ENCODE measurements at regions not wholly inside any gene's neighbourhood (a gene's known extent, or its start where the extent isn't known, plus 50 kb on each side); places are given as distances from the start of the nearest gene placed in this dataset.

- DNase-seq (ENCODE audit: low read depth in 1 of 2, low spot score in 1 of 2), result no peak
- TF ChIP-seq JUND (IDR thresholded peaks at IDR 0.05; ENCODE audit: low read depth), result no peak
- in situ Hi-C loops (cut with HindIII; ENCODE audit: low pct_unique_long_range_greater_than_20kb, low sequenced_read_pairs), result no loop called here
These were observed 320.7 kb upstream of the JARID2 start for GRCh38 chr6:14925025-14925698.

GRCh38 chr6:14925699-14926026, 320.2 kb upstream of the JARID2 start:
- no peak for TF ChIP-seq JUND (IDR thresholded peaks at IDR 0.05; ENCODE audit: low read depth)
- DNase-seq (ENCODE audit: low read depth in 1 of 2, low spot score in 1 of 2), result no peak
- in situ Hi-C loops (cut with HindIII; ENCODE audit: low pct_unique_long_range_greater_than_20kb, low sequenced_read_pairs), result no loop called here

DNA sequence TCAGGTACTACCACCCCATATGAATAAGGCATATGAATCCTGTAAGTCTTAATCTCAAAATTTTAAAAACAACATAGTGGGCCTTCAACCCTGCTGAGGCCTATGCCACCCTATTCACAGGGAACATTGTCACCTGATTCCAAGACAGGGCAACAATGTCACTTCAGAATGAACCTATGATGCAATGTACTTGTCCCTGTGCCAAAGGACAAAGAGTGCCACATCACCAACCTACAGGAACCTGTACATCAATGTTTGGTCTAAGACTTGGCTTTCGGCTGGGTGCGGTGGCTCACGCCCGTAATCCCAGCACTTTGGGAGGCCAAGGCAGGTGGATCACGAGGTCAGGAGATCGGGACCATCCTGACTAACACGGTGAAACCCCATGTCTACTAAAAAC, 318.5 kb upstream of the JARID2 start:
- TF ChIP-seq JUND (IDR thresholded peaks at IDR 0.05; ENCODE audit: low read depth), result no peak
- DNase-seq (ENCODE audit: low read depth in 1 of 2, low spot score in 1 of 2), result peak in 1 of 2 experiments; percentile 22
- in situ Hi-C loops (cut with HindIII; ENCODE audit: low pct_unique_long_range_greater_than_20kb, low sequenced_read_pairs), result no loop called here

- TF ChIP-seq JUND (IDR thresholded peaks at IDR 0.05; ENCODE audit: low read depth), result no peak
- no peak for DNase-seq (ENCODE audit: low read depth in 1 of 2, low spot score in 1 of 2)
- in situ Hi-C loops (cut with HindIII; ENCODE audit: low pct_unique_long_range_greater_than_20kb, low sequenced_read_pairs), result no loop called here
These were observed 316.6 kb upstream of the JARID2 start for GRCh38 chr6:14929291-14929690.

- no peak for TF ChIP-seq JUND (IDR thresholded peaks at IDR 0.05; ENCODE audit: low read depth)
- no peak for DNase-seq (ENCODE audit: low read depth in 1 of 2, low spot score in 1 of 2)
- in situ Hi-C loops (cut with HindIII; ENCODE audit: low pct_unique_long_range_greater_than_20kb, low sequenced_read_pairs), result no loop called here
These were observed 315.4 kb upstream of the JARID2 start for GRCh38 chr6:14930366-14930989.

DNA sequence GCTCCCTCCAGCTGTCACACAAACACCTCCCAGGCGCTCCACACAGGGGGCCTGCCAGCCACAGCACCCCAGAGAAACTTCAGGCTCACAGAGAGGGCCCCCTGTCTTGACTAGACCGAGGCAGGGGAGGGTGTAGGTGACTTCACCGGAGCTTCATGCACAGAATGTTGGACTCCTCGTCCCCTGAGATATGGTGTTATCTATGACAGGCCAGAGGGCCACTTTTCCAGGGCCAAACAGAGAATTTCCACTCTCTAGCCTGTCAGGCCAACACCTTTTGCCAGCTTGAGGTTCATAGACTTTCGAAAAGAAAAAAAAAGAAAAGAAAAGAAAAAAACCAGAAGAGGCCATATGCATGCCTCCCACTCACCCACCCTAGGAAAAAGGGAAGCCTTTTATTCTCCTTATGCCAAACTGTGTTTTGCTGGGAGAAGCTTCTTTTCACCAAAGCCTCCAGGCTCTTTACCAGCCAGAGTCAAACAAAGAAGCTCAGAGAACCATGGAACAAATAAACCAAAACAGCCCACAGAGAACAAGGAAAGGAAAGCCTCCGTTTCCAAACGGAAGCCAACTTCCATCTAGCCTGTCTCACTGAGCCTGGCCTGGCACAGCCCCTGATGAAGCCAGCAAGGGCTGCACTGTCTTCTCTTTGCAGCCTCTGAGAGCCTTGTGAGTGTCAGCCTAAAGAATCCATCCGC, 313.2 kb upstream of the JARID2 start:
- in situ Hi-C loops (cut with HindIII; ENCODE audit: low pct_unique_long_range_greater_than_20kb, low sequenced_read_pairs), result no loop called here
- TF ChIP-seq JUND (IDR thresholded peaks at IDR 0.05; ENCODE audit: low read depth), result no peak
- DNase-seq (ENCODE audit: low read depth in 1 of 2, low spot score in 1 of 2), result no peak

GRCh38 chr6:14933183-14933544, 312.7 kb upstream of the JARID2 start:
- TF ChIP-seq JUND (IDR thresholded peaks at IDR 0.05; ENCODE audit: low read depth), result no peak
- in situ Hi-C loops (cut with HindIII; ENCODE audit: low pct_unique_long_range_greater_than_20kb, low sequenced_read_pairs), result no loop called here
- no peak for DNase-seq (ENCODE audit: low read depth in 1 of 2, low spot score in 1 of 2)

DNA sequence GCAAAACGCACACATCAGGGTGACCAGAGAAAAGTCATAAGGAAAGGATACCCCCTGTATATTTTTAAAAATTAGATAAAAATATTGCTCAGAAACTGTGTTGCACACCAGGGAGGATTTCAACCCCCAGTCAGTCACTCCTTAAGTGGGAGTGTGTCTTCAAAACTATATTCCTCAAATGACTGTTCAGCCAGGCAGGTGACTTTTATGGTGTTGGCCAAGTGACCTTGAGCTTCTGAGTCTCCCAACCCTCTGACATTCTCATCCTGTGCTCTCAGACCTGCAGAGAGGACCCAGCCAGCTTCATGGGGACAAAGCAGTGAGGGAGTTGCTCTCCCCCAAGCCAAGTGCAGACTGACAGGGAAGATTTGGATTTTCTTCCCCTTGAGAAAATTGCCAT, 311.9 kb upstream of the JARID2 start:
- DNase-seq (ENCODE audit: low read depth in 1 of 2, low spot score in 1 of 2), result no peak
- no peak for TF ChIP-seq JUND (IDR thresholded peaks at IDR 0.05; ENCODE audit: low read depth)
- in situ Hi-C loops (cut with HindIII; ENCODE audit: low pct_unique_long_range_greater_than_20kb, low sequenced_read_pairs), result no loop called here

DNA sequence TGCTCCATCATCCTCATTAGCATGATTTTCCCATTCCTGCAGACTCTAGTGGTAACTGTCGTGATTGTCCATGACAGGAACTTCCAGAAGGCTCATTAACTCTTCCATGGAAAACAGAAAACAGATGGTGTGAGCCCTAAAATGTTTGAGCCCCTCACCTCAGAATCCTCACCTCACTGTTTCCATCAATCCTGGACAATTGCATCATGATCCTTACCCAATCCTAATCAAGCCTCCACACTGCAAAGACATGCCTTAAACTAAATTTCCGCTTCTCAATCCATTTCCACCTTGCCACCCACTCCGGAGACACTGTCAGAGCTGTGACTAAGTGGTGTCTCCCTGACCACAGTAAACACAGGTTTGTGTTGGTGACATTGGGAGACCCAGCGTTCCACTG, 311.0 kb upstream of the JARID2 start:
- in situ Hi-C loops (cut with HindIII; ENCODE audit: low pct_unique_long_range_greater_than_20kb, low sequenced_read_pairs), result no loop called here
- no peak for TF ChIP-seq JUND (IDR thresholded peaks at IDR 0.05; ENCODE audit: low read depth)
- no peak for DNase-seq (ENCODE audit: low read depth in 1 of 2, low spot score in 1 of 2)

- no peak for TF ChIP-seq JUND (IDR thresholded peaks at IDR 0.05; ENCODE audit: low read depth)
- no peak for DNase-seq (ENCODE audit: low read depth in 1 of 2, low spot score in 1 of 2)
These were observed 309.0 kb upstream of the JARID2 start for GRCh38 chr6:14936861-14937260.

GRCh38 chr6:14943116-14943515, 302.8 kb upstream of the JARID2 start:
- no peak for DNase-seq (ENCODE audit: low read depth in 1 of 2, low spot score in 1 of 2)
- TF ChIP-seq JUND (IDR thresholded peaks at IDR 0.05; ENCODE audit: low read depth), result no peak
- in situ Hi-C loops (cut with HindIII; ENCODE audit: low pct_unique_long_range_greater_than_20kb, low sequenced_read_pairs), result no loop called here

More at GRCh38 chr6:14936861-14937260, 309.0 kb upstream of the JARID2 start:
- in situ Hi-C loops (cut with HindIII; ENCODE audit: low pct_unique_long_range_greater_than_20kb, low sequenced_read_pairs), result no loop called here

DNA sequence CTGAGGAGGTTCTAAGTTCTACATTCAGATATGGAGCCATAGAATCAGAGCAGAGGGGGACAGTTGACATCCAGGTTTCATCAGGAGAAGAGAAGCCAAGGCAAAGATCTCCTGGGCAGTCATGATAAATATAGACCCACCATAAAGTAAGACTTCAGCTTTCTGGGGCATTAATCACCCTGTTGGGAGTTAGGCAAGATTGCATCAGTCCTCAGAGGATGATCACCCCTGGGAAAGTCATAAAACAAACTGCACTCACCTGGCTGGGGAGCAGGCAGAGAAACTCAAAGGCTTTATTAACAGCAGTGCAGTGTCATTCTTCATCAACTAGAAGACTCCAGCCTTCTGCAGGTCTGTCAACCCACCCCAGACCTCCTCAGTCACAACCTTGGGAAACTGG, 301.3 kb upstream of the JARID2 start:
- DNase-seq (ENCODE audit: low read depth in 1 of 2, low spot score in 1 of 2), result no peak
- in situ Hi-C loops (cut with HindIII; ENCODE audit: low pct_unique_long_range_greater_than_20kb, low sequenced_read_pairs), result no loop called here
- TF ChIP-seq JUND (IDR thresholded peaks at IDR 0.05; ENCODE audit: low read depth), result no peak

DNA sequence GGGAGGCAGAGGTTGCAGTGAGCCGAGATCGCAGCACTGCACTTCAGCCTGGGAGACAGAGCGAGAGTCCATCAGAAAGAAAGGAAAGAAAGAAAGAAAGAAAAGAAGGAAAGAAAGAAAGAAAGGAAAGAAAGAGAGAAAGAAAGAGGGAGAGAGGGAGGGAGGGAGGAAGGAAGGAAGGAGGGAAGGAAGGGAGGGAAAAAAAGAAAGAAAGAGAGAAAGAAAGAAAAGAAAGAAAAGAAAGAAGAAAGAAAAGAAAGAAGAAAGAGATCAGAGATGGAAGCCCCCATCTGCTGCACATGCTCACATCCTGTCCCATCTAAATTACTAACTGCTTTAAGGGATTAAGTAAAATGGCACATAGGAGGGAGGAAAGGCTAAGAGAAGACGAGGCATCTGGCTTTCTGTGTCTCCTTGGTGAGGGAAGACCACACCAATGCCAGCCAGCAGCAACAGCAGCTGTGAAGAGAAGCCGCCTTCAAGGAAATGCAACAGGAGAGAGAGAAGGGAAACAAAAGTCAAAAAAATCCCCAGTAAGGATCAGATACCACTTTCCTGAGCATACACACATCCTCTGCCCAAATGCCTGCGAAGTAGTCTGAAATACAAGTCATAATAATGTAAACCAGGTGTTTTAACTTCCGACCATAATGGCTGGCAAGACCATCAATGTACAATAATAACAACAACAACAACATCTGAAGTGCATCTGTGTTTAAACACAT, 300.2 kb upstream of the JARID2 start:
- TF ChIP-seq JUND (IDR thresholded peaks at IDR 0.05; ENCODE audit: low read depth), result no peak
- in situ Hi-C loops (cut with HindIII; ENCODE audit: low pct_unique_long_range_greater_than_20kb, low sequenced_read_pairs), result no loop called here
- DNase-seq (ENCODE audit: low read depth in 1 of 2, low spot score in 1 of 2), result no peak
